ENCODE measurements at regions not wholly inside any gene's neighbourhood (a gene's known extent, or its start where the extent isn't known, plus 50 kb on each side); places are given as distances from the start of the nearest gene placed in this dataset.
A peak's percentile ranks its signal among the peaks of the same experiment; 100 is the strongest.

DNA sequence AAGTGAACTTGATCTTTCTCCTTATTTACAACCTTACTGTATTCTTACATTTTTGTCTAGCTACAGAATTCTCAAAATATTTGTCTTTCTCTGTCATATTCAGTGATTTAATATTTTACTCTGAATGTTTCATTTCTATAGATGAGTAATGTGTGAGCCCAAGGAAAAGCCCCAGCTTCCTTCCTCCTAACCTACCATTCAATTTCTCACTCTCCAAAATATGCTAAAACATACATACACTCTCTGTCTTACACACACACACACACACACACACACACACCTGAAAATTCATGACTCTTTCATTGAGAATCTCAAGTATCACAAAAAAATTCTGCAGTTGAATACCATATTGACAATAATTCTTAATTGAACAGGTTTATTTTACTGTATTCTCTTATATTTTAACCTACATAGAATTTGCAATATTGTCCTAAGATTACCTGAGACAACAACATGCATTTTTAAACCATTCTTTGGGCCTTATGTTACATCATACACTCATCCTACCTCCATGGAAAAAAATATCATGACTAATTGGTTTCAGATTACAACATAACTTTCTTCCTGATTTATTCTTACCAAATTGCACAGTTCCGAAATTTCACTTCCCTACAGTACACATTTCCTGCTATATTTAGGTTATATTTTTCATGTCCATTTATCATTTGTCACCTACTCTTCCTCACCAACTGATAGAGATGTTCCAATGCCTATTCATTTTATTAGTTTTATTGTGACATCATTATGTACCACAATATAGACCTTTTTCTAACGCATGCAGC lies 1965.6 kb upstream of the PCDH20 start:
- no peak overlapping the region for H3K9ac ChIP-seq (ENCODE audit: low read length)
- H3K27ac ChIP-seq (ENCODE audit: low read depth, low read length) = no peak overlapping the region
- DNase-seq (ENCODE audit: low read depth, low spot score) = no peak
- H3K9me3 ChIP-seq (ENCODE audit: control insufficient read depth in 1 of 2, insufficient read depth in 1 of 2, low read depth in 1 of 2, low read length in 2 of 2) = no peaks in the 10 kb centered on the region
- ChIA-PET POLR2A (no interaction called here), CTCF (no interaction called here), RAD21 (ENCODE audit: low non-redundant PET in 1 of 2, low total read pairs in 2 of 2, uncharacterized antibody in 2 of 2, unreplicated experiment in 2 of 2) (no interaction called here)
- no peak overlapping the region for H3K4me2 ChIP-seq (ENCODE audit: low read length)
- H3K4me1 ChIP-seq (ENCODE audit: control insufficient read depth in 1 of 2, insufficient read depth in 2 of 2, low read length in 2 of 2) = no peaks in the 10 kb centered on the region
- no peaks in the 10 kb centered on the region for H3K36me3 ChIP-seq (ENCODE audit: control insufficient read depth in 1 of 2, insufficient read depth in 2 of 2, low read length in 2 of 2)
- BruUV-seq (replicated peaks) = no TSS peak
- no peaks in the 10 kb centered on the region for H3K9me2 ChIP-seq (ENCODE audit: insufficient read depth)
- ATAC-seq = no peak
- no peak overlapping the region for H3K4me3 ChIP-seq (replicated peaks in 1 of 2; ENCODE audit: low read depth in 1 of 2, low read length in 2 of 2)
- TF ChIP-seq TCF7L2 (IDR thresholded peaks at IDR 0.05; ENCODE audit: borderline replicate concordance, extremely low read depth, insufficient read depth, insufficient read length) (no peak), CBX3 (IDR thresholded peaks at IDR 0.05; ENCODE audit: low read depth) (no peak)
- no peaks in the 10 kb centered on the region for H3K27me3 ChIP-seq (ENCODE audit: insufficient read depth, low read length)
- peak overlapping the region; percentile 63 for H2AFZ ChIP-seq (ENCODE audit: low read depth, low read length, poor library complexity, severe bottlenecking)
- no peaks in the 10 kb centered on the region for H4K20me1 ChIP-seq (ENCODE audit: insufficient read depth)
- H3K79me2 ChIP-seq (ENCODE audit: insufficient read depth, low read length) = no peaks in the 10 kb centered on the region
- intact Hi-C loops (cut with micrococcal nuclease) = no loop called here

DNA sequence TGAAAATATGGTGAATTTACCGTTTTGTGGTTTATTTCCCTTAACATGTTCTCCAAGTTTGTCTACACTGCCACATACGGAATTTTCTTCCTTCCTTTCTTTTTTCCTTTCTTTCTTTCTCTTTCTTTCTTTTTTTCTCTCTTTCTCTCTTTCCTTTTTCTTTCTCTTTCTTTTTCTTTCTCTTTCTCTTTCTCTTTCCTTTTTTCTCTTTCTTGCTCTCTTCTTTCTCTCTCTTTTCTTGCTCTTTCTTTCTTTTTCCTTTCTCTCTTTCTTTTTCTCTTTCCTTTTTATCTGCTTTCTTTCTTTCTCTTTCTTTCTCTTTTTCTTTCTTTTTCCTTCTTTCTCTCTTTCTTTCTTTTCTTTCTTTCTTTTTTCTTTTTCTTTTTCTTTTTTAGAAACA lies 1962.3 kb upstream of the PCDH20 start:
- no peaks in the 10 kb centered on the region for H3K4me1 ChIP-seq (ENCODE audit: control insufficient read depth in 1 of 2, insufficient read depth in 2 of 2, low read length in 2 of 2)
- no peak overlapping the region for H3K27ac ChIP-seq (ENCODE audit: low read depth, low read length)
- H3K4me2 ChIP-seq (ENCODE audit: low read length) = no peak overlapping the region
- no peak for ATAC-seq
- no peak overlapping the region for H3K9ac ChIP-seq (ENCODE audit: low read length)
- ChIA-PET CTCF (no interaction called here), POLR2A (no interaction called here), RAD21 (ENCODE audit: low non-redundant PET in 1 of 2, low total read pairs in 2 of 2, uncharacterized antibody in 2 of 2, unreplicated experiment in 2 of 2) (no interaction called here)
- no peaks in the 10 kb centered on the region for H4K20me1 ChIP-seq (ENCODE audit: insufficient read depth)
- no TSS peak for BruUV-seq (replicated peaks)
- no peaks in the 10 kb centered on the region for H3K9me2 ChIP-seq (ENCODE audit: insufficient read depth)
- no peaks in the 10 kb centered on the region for H3K27me3 ChIP-seq (ENCODE audit: insufficient read depth, low read length)
- H3K36me3 ChIP-seq (ENCODE audit: control insufficient read depth in 1 of 2, insufficient read depth in 2 of 2, low read length in 2 of 2) = no peaks in the 10 kb centered on the region
- H3K79me2 ChIP-seq (ENCODE audit: insufficient read depth, low read length) = no peaks in the 10 kb centered on the region
- intact Hi-C loops (cut with micrococcal nuclease) = no loop called here
- H3K9me3 ChIP-seq (ENCODE audit: control insufficient read depth in 1 of 2, insufficient read depth in 1 of 2, low read depth in 1 of 2, low read length in 2 of 2) = no peaks in the 10 kb centered on the region
- no peak overlapping the region for H3K4me3 ChIP-seq (replicated peaks in 1 of 2; ENCODE audit: low read depth in 1 of 2, low read length in 2 of 2)
- no peak overlapping the region for H2AFZ ChIP-seq (ENCODE audit: low read depth, low read length, poor library complexity, severe bottlenecking)
- no peak for DNase-seq (ENCODE audit: low read depth, low spot score)
- TF ChIP-seq CBX3 (IDR thresholded peaks at IDR 0.05; ENCODE audit: low read depth) (no peak), SIN3A (IDR thresholded peaks at IDR 0.05; ENCODE audit: low read depth) (no peak), EZH2 (IDR thresholded peaks at IDR 0.05) (no peak), SP1 (IDR thresholded peaks at IDR 0.05; ENCODE audit: low read depth) (no peak), EGR1 (IDR thresholded peaks at IDR 0.05; ENCODE audit: low read depth) (no peak), CEBPB (IDR thresholded peaks at IDR 0.05; ENCODE audit: low read depth) (no peak), POLR2AphosphoS5 (IDR thresholded peaks at IDR 0.05; ENCODE audit: low read depth, low read length) (no peak), SRF (IDR thresholded peaks at IDR 0.05; ENCODE audit: low read depth) (no peak), TCF7L2 (IDR thresholded peaks at IDR 0.05; ENCODE audit: borderline replicate concordance, extremely low read depth, insufficient read depth, insufficient read length) (no peak), ELF1 (IDR thresholded peaks at IDR 0.05; ENCODE audit: borderline replicate concordance, low read depth) (no peak), POLR2A (IDR thresholded peaks at IDR 0.05; ENCODE audit: borderline replicate concordance, extremely low read depth, insufficient read depth, insufficient read length) (no peak), EZH2phosphoT487 (IDR thresholded peaks at IDR 0.05; ENCODE audit: borderline replicate concordance) (no peak)
- TF ChIP-seq, protein P1, sequence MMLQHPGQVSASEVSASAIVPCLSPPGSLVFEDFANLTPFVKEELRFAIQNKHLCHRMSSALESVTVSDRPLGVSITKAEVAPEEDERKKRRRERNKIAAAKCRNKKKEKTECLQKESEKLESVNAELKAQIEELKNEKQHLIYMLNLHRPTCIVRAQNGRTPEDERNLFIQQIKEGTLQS (IDR thresholded peaks at IDR 0.05) = no peak
- TF ChIP-seq, protein P2, sequence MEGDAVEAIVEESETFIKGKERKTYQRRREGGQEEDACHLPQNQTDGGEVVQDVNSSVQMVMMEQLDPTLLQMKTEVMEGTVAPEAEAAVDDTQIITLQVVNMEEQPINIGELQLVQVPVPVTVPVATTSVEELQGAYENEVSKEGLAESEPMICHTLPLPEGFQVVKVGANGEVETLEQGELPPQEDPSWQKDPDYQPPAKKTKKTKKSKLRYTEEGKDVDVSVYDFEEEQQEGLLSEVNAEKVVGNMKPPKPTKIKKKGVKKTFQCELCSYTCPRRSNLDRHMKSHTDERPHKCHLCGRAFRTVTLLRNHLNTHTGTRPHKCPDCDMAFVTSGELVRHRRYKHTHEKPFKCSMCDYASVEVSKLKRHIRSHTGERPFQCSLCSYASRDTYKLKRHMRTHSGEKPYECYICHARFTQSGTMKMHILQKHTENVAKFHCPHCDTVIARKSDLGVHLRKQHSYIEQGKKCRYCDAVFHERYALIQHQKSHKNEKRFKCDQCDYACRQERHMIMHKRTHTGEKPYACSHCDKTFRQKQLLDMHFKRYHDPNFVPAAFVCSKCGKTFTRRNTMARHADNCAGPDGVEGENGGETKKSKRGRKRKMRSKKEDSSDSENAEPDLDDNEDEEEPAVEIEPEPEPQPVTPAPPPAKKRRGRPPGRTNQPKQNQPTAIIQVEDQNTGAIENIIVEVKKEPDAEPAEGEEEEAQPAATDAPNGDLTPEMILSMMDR (IDR thresholded peaks at IDR 0.05 in 2 of 3, conservative IDR thresholded peaks at IDR 0.05 in 1 of 3; ENCODE audit: borderline replicate concordance in 1 of 3, insufficient read depth in 1 of 3, low read depth in 2 of 3, low read length in 2 of 3) = no peak
- TF ChIP-seq, protein P3, sequence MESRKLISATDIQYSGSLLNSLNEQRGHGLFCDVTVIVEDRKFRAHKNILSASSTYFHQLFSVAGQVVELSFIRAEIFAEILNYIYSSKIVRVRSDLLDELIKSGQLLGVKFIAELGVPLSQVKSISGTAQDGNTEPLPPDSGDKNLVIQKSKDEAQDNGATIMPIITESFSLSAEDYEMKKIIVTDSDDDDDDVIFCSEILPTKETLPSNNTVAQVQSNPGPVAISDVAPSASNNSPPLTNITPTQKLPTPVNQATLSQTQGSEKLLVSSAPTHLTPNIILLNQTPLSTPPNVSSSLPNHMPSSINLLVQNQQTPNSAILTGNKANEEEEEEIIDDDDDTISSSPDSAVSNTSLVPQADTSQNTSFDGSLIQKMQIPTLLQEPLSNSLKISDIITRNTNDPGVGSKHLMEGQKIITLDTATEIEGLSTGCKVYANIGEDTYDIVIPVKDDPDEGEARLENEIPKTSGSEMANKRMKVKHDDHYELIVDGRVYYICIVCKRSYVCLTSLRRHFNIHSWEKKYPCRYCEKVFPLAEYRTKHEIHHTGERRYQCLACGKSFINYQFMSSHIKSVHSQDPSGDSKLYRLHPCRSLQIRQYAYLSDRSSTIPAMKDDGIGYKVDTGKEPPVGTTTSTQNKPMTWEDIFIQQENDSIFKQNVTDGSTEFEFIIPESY (IDR thresholded peaks at IDR 0.05; ENCODE audit: extremely low read depth, insufficient replicate concordance, low read length) = no peak

All from HCT116 (cell line).